OCI-LY3 (cell line): ENCODE measurements at regions not wholly inside any gene's neighbourhood (a gene's known extent, or its start where the extent isn't known, plus 50 kb on each side); places are given as distances from the start of the nearest gene placed in this dataset.
"Not testable (repeated sequence)": the region's sequence is repeated elsewhere in the genome, so short reads cannot be mapped to it uniquely, and the experiment has no call there.

Experiments used
- H2AFZ ChIP-seq: fragments of 200-600, 300-600 bp; shearing (Covaris generic); 2 replicates; pipeline ENCODE4 v1.6.0; 2014; ENCODE audit warnings: antibody characterized with exemption, low read depth, low read length
- H3K27ac ChIP-seq: fragments of 200-600, 300-600 bp; sonication (generic); 2 replicates; pipeline ENCODE4 v1.5.1; 2014; ENCODE audit warnings: mild to moderate bottlenecking, low read length, moderate library complexity, mixed read lengths
- H3K27me3 ChIP-seq: fragments of 200-600, 300-600 bp; sonication (generic); 2 replicates; pipeline ENCODE4 v1.6.1; 2014; ENCODE audit warnings: low read depth, low read length, mixed read lengths
- H3K36me3 ChIP-seq: fragments of 200-600, 300-600 bp; sonication (generic); replicated peaks from 2 replicates; pipeline ENCODE3; 2014; ENCODE audit warnings: low read depth, low read length, mixed read lengths
- H3K4me1 ChIP-seq: fragments of 300-600, 200-600 bp; sonication (generic); 2 replicates; pipeline ENCODE4 v1.6.1; 2014; ENCODE audit warnings: low read length, mixed read lengths
- H3K4me2 ChIP-seq: fragments of 200-600, 300-600 bp; sonication (generic); 2 replicates; pipeline ENCODE4 v1.6.1; 2014; ENCODE audit warnings: low read length, mixed read lengths
- H3K4me3 ChIP-seq: fragments of 300-600, 200-600 bp; sonication (generic); 2 replicates; pipeline ENCODE4 v1.5.1; 2014; ENCODE audit warnings: antibody characterized with exemption, mild to moderate bottlenecking, low read length, moderate library complexity
- H3K79me2 ChIP-seq: fragments of 300-600, 200-600 bp; shearing (Covaris generic); 2 replicates; pipeline ENCODE4 v1.6.1; 2014; ENCODE audit warnings: mild to moderate bottlenecking, low read length, mixed read lengths
- H3K9ac ChIP-seq: fragments of 300-600, 200-600 bp; shearing (Covaris generic); 2 replicates; pipeline ENCODE4 v1.6.0; 2014; ENCODE audit warnings: mild to moderate bottlenecking, low read length, moderate library complexity
- H3K9me3 ChIP-seq: fragments of 200-600, 300-600 bp; shearing (Covaris generic); 2 replicates; pipeline ENCODE4 v1.6.1; 2014; ENCODE audit warnings: low read length, mixed read lengths; ENCODE audit not compliant: insufficient read depth
- H4K20me1 ChIP-seq: fragments of 200-600, 300-600 bp; sonication (generic); 2 replicates; pipeline ENCODE4 v1.6.1; 2016; ENCODE audit warnings: low read length, mixed read lengths; ENCODE audit not compliant: insufficient read depth
- CTCF ChIP-seq: fragments of 200-600, 300-600 bp; sonication (generic); IDR thresholded peaks from 2 replicates; pipeline ENCODE4 v1.5.1; 2014; ENCODE audit warnings: antibody characterized with exemption, low read length, low read depth
- EZH2phosphoT487 ChIP-seq: fragments of 200-600 bp; shearing (Covaris generic); IDR thresholded peaks from 2 replicates; pipeline ENCODE4 v1.6.1; 2018; ENCODE audit warnings: antibody characterized with exemption, mixed run types, low read depth

- Histone ChIP-seq H3K4me1 (0 out of 2 replicates have a peak, but pooled peaks cover 6% of the 10 kb centered on the region), H3K4me3 (no peak overlapping the region), H3K9ac (no peak overlapping the region), H3K27me3 (no peaks in the 10 kb centered on the region), H2AFZ (peak overlapping the region; percentile 51; the same call in 1 of the 2 replicates), H4K20me1 (no peaks in the 10 kb centered on the region), H3K36me3 (no peaks in the 10 kb centered on the region), H3K4me2 (no peak overlapping the region), H3K79me2 (no peaks in the 10 kb centered on the region), H3K27ac (no peak overlapping the region), H3K9me3 (0 out of 2 replicates have a peak, but pooled peaks cover 3% of the 10 kb centered on the region)
- TF ChIP-seq CTCF (no peak), EZH2phosphoT487 (no peak)
Measured at GRCh38 chr3:144593881-144594280, 622.3 kb downstream of the DIPK2A start.

- not testable (repeated sequence) for H3K4me1 ChIP-seq, H3K4me2 ChIP-seq, H3K36me3 ChIP-seq, H4K20me1 ChIP-seq, H3K27me3 ChIP-seq, H3K79me2 ChIP-seq, H3K4me3 ChIP-seq, H3K9me3 ChIP-seq, H2AFZ ChIP-seq, H3K9ac ChIP-seq, H3K27ac ChIP-seq
Measured at GRCh38 chr3:144620236-144620635, 648.6 kb downstream of the DIPK2A start.

GRCh38 chr3:144622845-144623244 is 651.2 kb downstream of the DIPK2A start:
- Histone ChIP-seq H3K79me2 (no peaks in the 10 kb centered on the region), H3K4me1 (no peaks in the 10 kb centered on the region), H4K20me1 (no peaks in the 10 kb centered on the region), H3K4me2 (no peak overlapping the region), H3K9ac (no peak overlapping the region), H3K36me3 (no peaks in the 10 kb centered on the region), H3K27ac (no peak overlapping the region), H3K27me3 (no peaks in the 10 kb centered on the region), H3K9me3 (no peaks in the 10 kb centered on the region), H2AFZ (no peak overlapping the region), H3K4me3 (no peak overlapping the region)
- TF ChIP-seq EZH2phosphoT487 = no peak
- TF ChIP-seq CTCF = peak; percentile 30

- Histone ChIP-seq H4K20me1 (no peaks in the 10 kb centered on the region), H3K4me2 (no peak overlapping the region), H3K27ac (no peak overlapping the region), H3K9me3 (no peaks in the 10 kb centered on the region), H3K4me1 (no peaks in the 10 kb centered on the region), H3K36me3 (no peaks in the 10 kb centered on the region), H2AFZ (no peak overlapping the region), H3K4me3 (no peak overlapping the region), H3K27me3 (no peaks in the 10 kb centered on the region), H3K79me2 (no peaks in the 10 kb centered on the region), H3K9ac (no peak overlapping the region)
- TF ChIP-seq CTCF (no peak), EZH2phosphoT487 (no peak)
Measured at GRCh38 chr3:144624656-144625055, 653.0 kb downstream of the DIPK2A start.

- H3K4me1 ChIP-seq = no peaks in the 10 kb centered on the region
- TF ChIP-seq CTCF (no peak), EZH2phosphoT487 (no peak)
- no peaks in the 10 kb centered on the region for H4K20me1 ChIP-seq
- H3K79me2 ChIP-seq = no peaks in the 10 kb centered on the region
- H3K9ac ChIP-seq = no peak overlapping the region
- no peak overlapping the region for H3K4me2 ChIP-seq
- H3K4me3 ChIP-seq = no peak overlapping the region
- no peak overlapping the region for H2AFZ ChIP-seq
- H3K27me3 ChIP-seq = no peaks in the 10 kb centered on the region
- no peaks in the 10 kb centered on the region for H3K9me3 ChIP-seq
- H3K27ac ChIP-seq = no peak overlapping the region
- H3K36me3 ChIP-seq = no peaks in the 10 kb centered on the region
Measured at GRCh38 chr3:144626835-144627234, 655.2 kb downstream of the DIPK2A start.
